ENCODE measurements at regions not wholly inside any gene's neighbourhood (a gene's known extent, or its start where the extent isn't known, plus 50 kb on each side); places are given as distances from the start of the nearest gene placed in this dataset.

- TF ChIP-seq, protein P1, sequence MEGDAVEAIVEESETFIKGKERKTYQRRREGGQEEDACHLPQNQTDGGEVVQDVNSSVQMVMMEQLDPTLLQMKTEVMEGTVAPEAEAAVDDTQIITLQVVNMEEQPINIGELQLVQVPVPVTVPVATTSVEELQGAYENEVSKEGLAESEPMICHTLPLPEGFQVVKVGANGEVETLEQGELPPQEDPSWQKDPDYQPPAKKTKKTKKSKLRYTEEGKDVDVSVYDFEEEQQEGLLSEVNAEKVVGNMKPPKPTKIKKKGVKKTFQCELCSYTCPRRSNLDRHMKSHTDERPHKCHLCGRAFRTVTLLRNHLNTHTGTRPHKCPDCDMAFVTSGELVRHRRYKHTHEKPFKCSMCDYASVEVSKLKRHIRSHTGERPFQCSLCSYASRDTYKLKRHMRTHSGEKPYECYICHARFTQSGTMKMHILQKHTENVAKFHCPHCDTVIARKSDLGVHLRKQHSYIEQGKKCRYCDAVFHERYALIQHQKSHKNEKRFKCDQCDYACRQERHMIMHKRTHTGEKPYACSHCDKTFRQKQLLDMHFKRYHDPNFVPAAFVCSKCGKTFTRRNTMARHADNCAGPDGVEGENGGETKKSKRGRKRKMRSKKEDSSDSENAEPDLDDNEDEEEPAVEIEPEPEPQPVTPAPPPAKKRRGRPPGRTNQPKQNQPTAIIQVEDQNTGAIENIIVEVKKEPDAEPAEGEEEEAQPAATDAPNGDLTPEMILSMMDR (IDR thresholded peaks at IDR 0.05; ENCODE audit: low read length) = no peak
- TF ChIP-seq EZH2 (optimal IDR thresholded peaks at IDR 0.05; ENCODE audit: low read depth, low read length) (no peak), EZH2phosphoT487 (IDR thresholded peaks at IDR 0.05; ENCODE audit: low read length) (no peak)
These were observed 469.3 kb downstream of the METTL4 start for GRCh38 chr18:2102022-2102421.
